MCF 10A (cell line): ENCODE measurements at regions not wholly inside any gene's neighbourhood (a gene's known extent, or its start where the extent isn't known, plus 50 kb on each side); places are given as distances from the start of the nearest gene placed in this dataset.

Experiments used
- BruUV-seq: library from RNA; stranded (reverse); fragments of 400-500 nt; replicated peaks from 2 replicates; lab custom pipeline; 2021; lab: Mats Ljungman, UMichigan
- CTCF ChIA-PET: fragments of 300-600 bp; sonication (Branson Sonifier 250); formaldehyde crosslinking; extraction: SDS; loops from one replicate; lab custom pipeline; 2021; ENCODE audit warnings: antibody characterized with exemption, inconsistent platforms; lab: Yijun Ruan, JAX
- POLR2A ChIA-PET: fragments of 300-600, 350-650 bp; sonication (Branson Sonifier 250); formaldehyde crosslinking; extraction: SDS; loops from one replicate; lab custom pipeline; 2020; ENCODE audit warnings: antibody characterized with exemption, inconsistent platforms; lab: Yijun Ruan, JAX
- DNase-seq: peaks from one replicate; pipeline ENCODE4 v3.0.0-alpha.2; 2018; ENCODE audit not compliant: unreplicated experiment
- H3K27ac Mint-ChIP-seq: one replicate; pipeline ENCODE4 v1.8.0; 2022; ENCODE audit warnings: mild to moderate bottlenecking, low read depth, mixed read lengths; ENCODE audit not compliant: unreplicated experiment
- H3K27me3 Mint-ChIP-seq: one replicate; pipeline ENCODE4 v1.8.0; 2022; ENCODE audit warnings: mixed read lengths; ENCODE audit not compliant: insufficient read depth, unreplicated experiment
- H3K36me3 Mint-ChIP-seq: one replicate; pipeline ENCODE4 v1.8.0; 2022; ENCODE audit warnings: mild to moderate bottlenecking, moderate library complexity, mixed read lengths; ENCODE audit not compliant: insufficient read depth, unreplicated experiment
- H3K4me1 Mint-ChIP-seq: one replicate; pipeline ENCODE4 v1.8.0; 2022; ENCODE audit warnings: mixed read lengths; ENCODE audit not compliant: insufficient read depth, unreplicated experiment
- H3K4me3 Mint-ChIP-seq: one replicate; pipeline ENCODE4 v1.8.0; 2022; ENCODE audit warnings: mild to moderate bottlenecking, moderate library complexity, mixed read lengths; ENCODE audit not compliant: unreplicated experiment
- H3K9me3 Mint-ChIP-seq: one replicate; pipeline ENCODE4 v1.8.0; 2022; ENCODE audit warnings: mixed read lengths; ENCODE audit not compliant: unreplicated experiment
- intact Hi-C: fragments of 100-400 bp; cut with micrococcal nuclease; formaldehyde crosslinking; loops from 2 replicates; pipeline ENCODE4 v1.14.1; 2022
- TF ChIP-seq, protein P1 (sequence below): fragments of 200-600 bp; IDR thresholded peaks from one replicate; pipeline ENCODE4 v1.8.0; 2022; ENCODE audit warnings: antibody characterized with exemption, mild to moderate bottlenecking; ENCODE audit not compliant: unreplicated experiment

DNA sequence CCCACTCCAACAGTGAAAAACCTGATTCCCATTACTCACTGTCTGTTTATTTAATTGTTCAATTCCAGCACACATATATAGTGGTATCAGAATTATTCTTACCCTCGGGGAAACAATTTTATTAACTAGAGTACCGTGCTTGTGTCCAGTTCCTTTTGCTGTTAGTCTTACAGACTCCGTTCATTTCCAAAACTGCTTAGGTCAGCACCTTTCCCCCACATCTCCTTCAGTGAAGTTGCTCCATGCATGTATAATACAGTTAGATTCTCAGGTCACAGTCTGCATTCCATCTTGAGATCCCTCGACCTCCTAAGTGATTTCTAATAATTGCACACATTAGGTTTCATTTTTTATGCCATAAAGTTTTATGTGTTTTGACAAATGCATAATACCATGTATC, 56.3 kb upstream of the ZNF521 start:
- ChIA-PET CTCF (no interaction called here), POLR2A (no interaction called here)
- TF ChIP-seq, protein P1, sequence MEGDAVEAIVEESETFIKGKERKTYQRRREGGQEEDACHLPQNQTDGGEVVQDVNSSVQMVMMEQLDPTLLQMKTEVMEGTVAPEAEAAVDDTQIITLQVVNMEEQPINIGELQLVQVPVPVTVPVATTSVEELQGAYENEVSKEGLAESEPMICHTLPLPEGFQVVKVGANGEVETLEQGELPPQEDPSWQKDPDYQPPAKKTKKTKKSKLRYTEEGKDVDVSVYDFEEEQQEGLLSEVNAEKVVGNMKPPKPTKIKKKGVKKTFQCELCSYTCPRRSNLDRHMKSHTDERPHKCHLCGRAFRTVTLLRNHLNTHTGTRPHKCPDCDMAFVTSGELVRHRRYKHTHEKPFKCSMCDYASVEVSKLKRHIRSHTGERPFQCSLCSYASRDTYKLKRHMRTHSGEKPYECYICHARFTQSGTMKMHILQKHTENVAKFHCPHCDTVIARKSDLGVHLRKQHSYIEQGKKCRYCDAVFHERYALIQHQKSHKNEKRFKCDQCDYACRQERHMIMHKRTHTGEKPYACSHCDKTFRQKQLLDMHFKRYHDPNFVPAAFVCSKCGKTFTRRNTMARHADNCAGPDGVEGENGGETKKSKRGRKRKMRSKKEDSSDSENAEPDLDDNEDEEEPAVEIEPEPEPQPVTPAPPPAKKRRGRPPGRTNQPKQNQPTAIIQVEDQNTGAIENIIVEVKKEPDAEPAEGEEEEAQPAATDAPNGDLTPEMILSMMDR: no peak
- H3K4me1 Mint-ChIP-seq: no peaks in the 10 kb centered on the region
- no peak overlapping the region for H3K27ac Mint-ChIP-seq
- BruUV-seq: no TSS peak
- no peak for DNase-seq
- peaks cover 6% of the 10 kb centered on the region for H3K36me3 Mint-ChIP-seq
- no peaks in the 10 kb centered on the region for H3K27me3 Mint-ChIP-seq
- H3K4me3 Mint-ChIP-seq: no peak overlapping the region
- intact Hi-C loops: no loop called here
- peaks cover 22% of the 10 kb centered on the region for H3K9me3 Mint-ChIP-seq
